ENCODE measurements at regions not wholly inside any gene's neighbourhood (a gene's known extent, or its start where the extent isn't known, plus 50 kb on each side); places are given as distances from the start of the nearest gene placed in this dataset.

GRCh38 chr17:5947701-5948180 lies 122.4 kb upstream of the WSCD1 start:
- TF ChIP-seq CTCF (IDR thresholded peaks at IDR 0.05) (no peak), ZBTB43 (CRISPR knock-in tag; IDR thresholded peaks at IDR 0.05) (no peak), JUN (CRISPR knock-in tag; IDR thresholded peaks at IDR 0.05) (no peak)
